ENCODE measurements at regions not wholly inside any gene's neighbourhood (a gene's known extent, or its start where the extent isn't known, plus 50 kb on each side); places are given as distances from the start of the nearest gene placed in this dataset.
"Not testable (repeated sequence)": the region's sequence is repeated elsewhere in the genome, so short reads cannot be mapped to it uniquely, and the experiment has no call there.

- H3K27me3 ChIP-seq (ENCODE audit: insufficient read depth, low read length), result no peaks in the 10 kb centered on the region
- no peak overlapping the region for H3K9ac ChIP-seq (ENCODE audit: low read depth, low read length)
- H3K9me3 ChIP-seq (ENCODE audit: insufficient read depth, low read depth, low read length), result 0 out of 2 replicates have a peak, but pooled peaks cover 3% of the 10 kb centered on the region
- no peak overlapping the region for H3K4me3 ChIP-seq (ENCODE audit: low read length)
- H3K27ac ChIP-seq (ENCODE audit: low read depth, low read length), result no peak overlapping the region
- no peaks in the 10 kb centered on the region for H3K4me1 ChIP-seq (ENCODE audit: insufficient read depth, low read length)
- WGBS, result 83% methylated on average over 16 of the region's 16 CpGs
- H3K36me3 ChIP-seq (ENCODE audit: insufficient read depth, low read length), result no peaks in the 10 kb centered on the region
Observed at GRCh38 chr9:129312251-129313122, 134.4 kb upstream of the IER5L start.

GRCh38 chr9:129311643-129312042 is 133.6 kb upstream of the IER5L start:
- H3K27me3 ChIP-seq (ENCODE audit: insufficient read depth, low read length), result no peaks in the 10 kb centered on the region
- no peaks in the 10 kb centered on the region for H3K4me1 ChIP-seq (ENCODE audit: insufficient read depth, low read length)
- no peak overlapping the region for H3K27ac ChIP-seq (ENCODE audit: low read depth, low read length)
- WGBS, result 85% methylated on average over 4 of the region's 4 CpGs
- no peak overlapping the region for H3K4me3 ChIP-seq (ENCODE audit: low read length)
- H3K9ac ChIP-seq (ENCODE audit: low read depth, low read length), result no peak overlapping the region
- H3K9me3 ChIP-seq (ENCODE audit: insufficient read depth, low read depth, low read length), result 0 out of 2 replicates have a peak, but pooled peaks cover 3% of the 10 kb centered on the region
- H3K36me3 ChIP-seq (ENCODE audit: insufficient read depth, low read length), result no peaks in the 10 kb centered on the region

DNA sequence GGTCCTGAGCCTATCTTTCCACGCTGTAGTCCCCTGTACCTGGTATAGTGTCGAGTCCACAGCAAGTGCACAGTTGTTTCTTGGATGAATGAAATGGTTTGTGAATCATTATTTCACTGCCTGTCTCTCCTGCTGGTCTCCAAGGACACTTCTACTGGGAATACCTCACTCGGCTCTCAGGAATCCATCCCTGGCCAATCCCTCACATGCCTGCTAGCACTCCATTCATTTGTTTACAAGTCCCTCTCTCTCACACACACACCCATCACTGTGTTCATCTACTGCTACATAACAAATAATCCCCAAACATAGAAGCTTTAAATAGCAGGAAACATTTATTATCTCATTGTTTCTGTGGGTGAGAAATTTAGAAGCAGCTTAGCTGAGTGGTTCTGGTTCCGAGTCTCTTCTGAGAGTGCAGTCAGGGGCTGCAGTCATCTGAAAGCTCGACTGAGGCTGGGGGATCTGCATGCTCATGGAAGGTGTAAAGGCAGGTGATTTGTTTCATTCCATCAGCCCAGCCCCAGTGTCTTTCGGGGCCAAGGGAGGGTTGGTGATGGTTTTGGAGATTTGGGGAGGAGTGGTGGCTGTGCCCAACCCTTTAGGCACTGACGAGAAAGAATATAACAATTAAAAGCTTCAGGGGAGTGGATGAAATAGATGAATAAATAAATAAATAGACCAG is 132.7 kb upstream of the IER5L start:
- Histone ChIP-seq H3K27ac (ENCODE audit: low read depth, low read length) (no peak overlapping the region), H3K27me3 (ENCODE audit: insufficient read depth, low read length) (no peaks in the 10 kb centered on the region), H3K9me3 (ENCODE audit: insufficient read depth, low read depth, low read length) (0 out of 2 replicates have a peak, but pooled peaks cover 3% of the 10 kb centered on the region), H3K9ac (ENCODE audit: low read depth, low read length) (no peak overlapping the region), H3K36me3 (ENCODE audit: insufficient read depth, low read length) (no peaks in the 10 kb centered on the region), H3K4me3 (ENCODE audit: low read length) (no peak overlapping the region), H3K4me1 (ENCODE audit: insufficient read depth, low read length) (no peaks in the 10 kb centered on the region)
- 82% methylated on average over 7 of the region's 7 CpGs for WGBS

GRCh38 chr9:129309906-129310305 is 131.8 kb upstream of the IER5L start:
- Histone ChIP-seq H3K4me3 (ENCODE audit: low read length) (no peak overlapping the region), H3K9me3 (ENCODE audit: insufficient read depth, low read depth, low read length) (0 out of 2 replicates have a peak, but pooled peaks cover 3% of the 10 kb centered on the region), H3K4me1 (ENCODE audit: insufficient read depth, low read length) (no peaks in the 10 kb centered on the region), H3K27me3 (ENCODE audit: insufficient read depth, low read length) (no peaks in the 10 kb centered on the region), H3K9ac (ENCODE audit: low read depth, low read length) (no peak overlapping the region), H3K36me3 (ENCODE audit: insufficient read depth, low read length) (no peaks in the 10 kb centered on the region), H3K27ac (ENCODE audit: low read depth, low read length) (no peak overlapping the region)
- WGBS, result 95% methylated on average over 5 of the region's 5 CpGs

DNA sequence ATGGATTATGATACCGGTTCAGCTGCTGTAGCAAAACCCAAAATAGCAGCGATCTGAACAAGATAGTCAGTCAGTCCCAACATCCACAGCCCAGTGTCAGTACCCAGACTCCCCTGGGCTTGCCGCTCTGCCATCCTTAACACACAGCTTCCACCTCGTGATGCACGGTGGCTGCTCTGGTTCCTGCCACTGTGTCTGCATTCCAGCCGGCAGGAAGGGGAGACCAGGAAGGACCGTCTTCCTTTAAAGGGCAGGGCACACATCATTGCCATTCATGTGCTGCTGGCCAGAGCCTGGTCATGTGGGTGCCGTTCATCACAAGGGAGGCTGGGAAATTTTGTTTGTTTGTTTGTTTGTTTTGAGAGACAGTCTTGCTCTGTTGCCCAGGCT is 131.0 kb upstream of the IER5L start:
- Histone ChIP-seq H3K4me3 (ENCODE audit: low read length) (no peak overlapping the region), H3K36me3 (ENCODE audit: insufficient read depth, low read length) (no peaks in the 10 kb centered on the region), H3K9me3 (ENCODE audit: insufficient read depth, low read depth, low read length) (0 out of 2 replicates have a peak, but pooled peaks cover 3% of the 10 kb centered on the region), H3K27me3 (ENCODE audit: insufficient read depth, low read length) (no peaks in the 10 kb centered on the region), H3K9ac (ENCODE audit: low read depth, low read length) (no peak overlapping the region), H3K4me1 (ENCODE audit: insufficient read depth, low read length) (no peaks in the 10 kb centered on the region), H3K27ac (ENCODE audit: low read depth, low read length) (no peak overlapping the region)
- 92% methylated on average over 8 of the region's 8 CpGs for WGBS

DNA sequence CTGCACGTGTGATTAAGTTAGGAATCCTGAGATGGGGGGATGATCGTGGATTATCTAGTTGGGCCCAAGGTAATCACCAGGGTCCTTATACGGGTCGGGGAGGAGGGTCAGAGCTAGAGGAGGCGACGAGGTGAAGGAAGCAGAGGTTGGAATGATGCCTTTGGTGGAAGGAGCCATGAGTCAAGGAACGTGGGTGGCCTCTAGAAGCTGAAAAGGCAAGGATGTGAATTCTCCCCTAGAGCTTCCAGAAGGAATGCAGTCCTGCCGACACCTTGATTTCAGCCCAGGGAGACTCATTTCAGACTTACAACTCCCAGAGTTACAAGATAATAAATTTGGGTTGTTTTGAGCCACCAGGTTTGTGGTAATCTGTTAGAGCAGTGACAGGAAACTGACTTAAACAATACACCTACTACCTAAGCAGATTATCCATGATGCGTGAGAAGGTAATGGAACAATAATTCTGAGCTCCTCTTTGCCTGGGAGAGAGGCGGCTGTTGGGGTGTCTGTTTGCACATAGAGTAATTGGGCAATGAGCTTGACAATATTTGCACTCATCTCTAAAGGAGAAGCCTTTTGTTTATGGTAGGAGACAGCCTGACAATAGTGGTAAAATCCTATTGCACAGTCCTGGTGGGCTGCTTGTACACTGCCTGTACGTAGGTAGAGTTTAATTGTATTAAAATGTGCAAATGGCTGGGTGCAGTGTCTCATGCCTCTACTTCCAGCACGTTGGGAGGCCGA is 129.3 kb upstream of the IER5L start:
- Histone ChIP-seq H3K9ac (ENCODE audit: low read depth, low read length) (no peak overlapping the region), H3K36me3 (ENCODE audit: insufficient read depth, low read length) (no peaks in the 10 kb centered on the region), H3K9me3 (ENCODE audit: insufficient read depth, low read depth, low read length) (peaks cover 7% of the 10 kb centered on the region; the same call in 1 of the 2 replicates), H3K4me1 (ENCODE audit: insufficient read depth, low read length) (no peaks in the 10 kb centered on the region), H3K4me3 (ENCODE audit: low read length) (no peak overlapping the region), H3K27ac (ENCODE audit: low read depth, low read length) (no peak overlapping the region), H3K27me3 (ENCODE audit: insufficient read depth, low read length) (no peaks in the 10 kb centered on the region)
- 89% methylated on average over 13 of the region's 13 CpGs for WGBS

GRCh38 chr9:129306318-129306973 is 128.4 kb upstream of the IER5L start:
- Histone ChIP-seq H3K9me3 (ENCODE audit: insufficient read depth, low read depth, low read length) (peaks cover 16% of the 10 kb centered on the region; the same call in 1 of the 2 replicates), H3K27me3 (ENCODE audit: insufficient read depth, low read length) (no peaks in the 10 kb centered on the region), H3K4me1 (ENCODE audit: insufficient read depth, low read length) (no peaks in the 10 kb centered on the region), H3K27ac (ENCODE audit: low read depth, low read length) (no peak overlapping the region), H3K4me3 (ENCODE audit: low read length) (no peak overlapping the region), H3K36me3 (ENCODE audit: insufficient read depth, low read length) (no peaks in the 10 kb centered on the region), H3K9ac (ENCODE audit: low read depth, low read length) (no peak overlapping the region)
- WGBS, result 90% methylated on average over 13 of the region's 13 CpGs

GRCh38 chr9:129305246-129305645 is 127.2 kb upstream of the IER5L start:
- Histone ChIP-seq H3K4me1 (ENCODE audit: insufficient read depth, low read length) (no peaks in the 10 kb centered on the region), H3K9ac (ENCODE audit: low read depth, low read length) (no peak overlapping the region), H3K9me3 (ENCODE audit: insufficient read depth, low read depth, low read length) (peaks cover 17% of the 10 kb centered on the region; the same call in 1 of the 2 replicates), H3K36me3 (ENCODE audit: insufficient read depth, low read length) (no peaks in the 10 kb centered on the region), H3K4me3 (ENCODE audit: low read length) (no peak overlapping the region), H3K27me3 (ENCODE audit: insufficient read depth, low read length) (no peaks in the 10 kb centered on the region), H3K27ac (ENCODE audit: low read depth, low read length) (no peak overlapping the region)
- 68% methylated on average over 8 of the region's 8 CpGs for WGBS

GRCh38 chr9:129301941-129302340 is 123.9 kb upstream of the IER5L start:
- Histone ChIP-seq H3K4me3 (ENCODE audit: low read length) (no peak overlapping the region), H3K27ac (ENCODE audit: low read depth, low read length) (no peak overlapping the region), H3K9ac (ENCODE audit: low read depth, low read length) (no peak overlapping the region), H3K36me3 (ENCODE audit: insufficient read depth, low read length) (no peaks in the 10 kb centered on the region), H3K27me3 (ENCODE audit: insufficient read depth, low read length) (no peaks in the 10 kb centered on the region), H3K9me3 (ENCODE audit: insufficient read depth, low read depth, low read length) (peaks cover 17% of the 10 kb centered on the region; the same call in 1 of the 2 replicates), H3K4me1 (ENCODE audit: insufficient read depth, low read length) (no peaks in the 10 kb centered on the region)
- WGBS, result 88% methylated on average over 4 of the region's 4 CpGs

GRCh38 chr9:129296195-129296594 is 118.1 kb upstream of the IER5L start:
- WGBS, result 100% methylated on average over 2 of the region's 3 CpGs
- H3K9me3 ChIP-seq (ENCODE audit: insufficient read depth, low read depth, low read length); H3K4me3 ChIP-seq (ENCODE audit: low read length): not testable (repeated sequence)

More at GRCh38 chr9:129296195-129296594, 118.1 kb upstream of the IER5L start:
- not testable (repeated sequence) for H3K36me3 ChIP-seq (ENCODE audit: insufficient read depth, low read length); H3K4me1 ChIP-seq (ENCODE audit: insufficient read depth, low read length); H3K27me3 ChIP-seq (ENCODE audit: insufficient read depth, low read length); H3K9ac ChIP-seq (ENCODE audit: low read depth, low read length); H3K27ac ChIP-seq (ENCODE audit: low read depth, low read length)
